Ishikawa (cell line): ENCODE measurements at regions not wholly inside any gene's neighbourhood (a gene's known extent, or its start where the extent isn't known, plus 50 kb on each side); places are given as distances from the start of the nearest gene placed in this dataset.

Source experiments
- CEBPB ChIP-seq: IDR thresholded peaks from 2 replicates; pipeline ENCODE4 v1.6.1; 2012
- CREB1 ChIP-seq: IDR thresholded peaks from 2 replicates; pipeline ENCODE4 v1.6.1; 2012; ENCODE audit warnings: low read depth
- EGR1 ChIP-seq: IDR thresholded peaks from 2 replicates; pipeline ENCODE4 v1.6.1; 2012
- EP300 ChIP-seq: IDR thresholded peaks from 2 replicates; pipeline ENCODE4 v1.6.1; 2012; ENCODE audit warnings: borderline replicate concordance
- FOXM1 ChIP-seq: IDR thresholded peaks from 2 replicates; pipeline ENCODE4 v1.6.1; 2012; ENCODE audit warnings: low read depth, borderline replicate concordance
- NFIC ChIP-seq: IDR thresholded peaks from 2 replicates; pipeline ENCODE4 v1.6.1; 2012
- RAD21 ChIP-seq: IDR thresholded peaks from 2 replicates; pipeline ENCODE4 v1.6.1; 2012; ENCODE audit warnings: low read depth
- TAF1 ChIP-seq: IDR thresholded peaks from 2 replicates; pipeline ENCODE4 v1.6.1; 2012; ENCODE audit warnings: low read depth, mild to moderate bottlenecking
- TCF12 ChIP-seq: IDR thresholded peaks from 2 replicates; pipeline ENCODE4 v1.6.1; 2012; ENCODE audit warnings: low read depth
- TEAD4 ChIP-seq: IDR thresholded peaks from 2 replicates; pipeline ENCODE4 v1.6.1; 2012
- YY1 ChIP-seq: IDR thresholded peaks from 2 replicates; pipeline ENCODE4 v1.6.1; 2012; ENCODE audit warnings: low read depth
- ZBTB7A ChIP-seq: IDR thresholded peaks from 2 replicates; pipeline ENCODE4 v1.6.1; 2012; ENCODE audit warnings: low read depth
- TF ChIP-seq, protein P1 (sequence below): IDR thresholded peaks from 2 replicates; pipeline ENCODE4 v1.6.1; 2012
- TF ChIP-seq, protein P2 (sequence below): IDR thresholded peaks from 2 replicates; pipeline ENCODE4 v1.6.1; 2012; ENCODE audit warnings: low read depth, mild to moderate bottlenecking
- TF ChIP-seq, protein P3 (sequence below): IDR thresholded peaks from 2 replicates; pipeline ENCODE4 v1.6.1; 2012

DNA sequence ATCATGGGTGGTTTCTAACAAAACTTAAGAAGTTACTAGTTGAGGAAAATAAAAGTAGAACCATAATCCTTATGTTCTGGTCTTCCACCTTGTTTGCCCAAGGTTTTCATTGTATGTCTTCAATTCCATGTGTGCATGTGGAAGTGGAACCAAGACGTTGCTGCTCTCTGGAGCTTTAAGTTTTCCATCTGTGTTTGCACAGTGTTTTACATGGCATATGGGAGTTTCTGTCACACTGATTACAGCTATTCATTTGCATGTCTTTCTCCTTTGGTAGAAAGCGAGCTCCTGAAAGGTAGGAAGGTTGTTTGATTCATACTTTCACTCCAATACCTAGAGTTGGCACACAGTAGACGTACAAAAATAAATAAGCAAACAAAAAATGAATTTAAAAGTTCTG, 112.6 kb upstream of the LUZP2 start:
- TF ChIP-seq ZBTB7A: no peak
- TF ChIP-seq CEBPB: no peak
- no peak for TF ChIP-seq EGR1
- TF ChIP-seq, protein P1, sequence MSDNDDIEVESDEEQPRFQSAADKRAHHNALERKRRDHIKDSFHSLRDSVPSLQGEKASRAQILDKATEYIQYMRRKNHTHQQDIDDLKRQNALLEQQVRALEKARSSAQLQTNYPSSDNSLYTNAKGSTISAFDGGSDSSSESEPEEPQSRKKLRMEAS: no peak
- no peak for TF ChIP-seq TAF1
- TF ChIP-seq TEAD4: no peak
- no peak for TF ChIP-seq NFIC
- TF ChIP-seq FOXM1: no peak
- no peak for TF ChIP-seq CREB1
- TF ChIP-seq, protein P2, sequence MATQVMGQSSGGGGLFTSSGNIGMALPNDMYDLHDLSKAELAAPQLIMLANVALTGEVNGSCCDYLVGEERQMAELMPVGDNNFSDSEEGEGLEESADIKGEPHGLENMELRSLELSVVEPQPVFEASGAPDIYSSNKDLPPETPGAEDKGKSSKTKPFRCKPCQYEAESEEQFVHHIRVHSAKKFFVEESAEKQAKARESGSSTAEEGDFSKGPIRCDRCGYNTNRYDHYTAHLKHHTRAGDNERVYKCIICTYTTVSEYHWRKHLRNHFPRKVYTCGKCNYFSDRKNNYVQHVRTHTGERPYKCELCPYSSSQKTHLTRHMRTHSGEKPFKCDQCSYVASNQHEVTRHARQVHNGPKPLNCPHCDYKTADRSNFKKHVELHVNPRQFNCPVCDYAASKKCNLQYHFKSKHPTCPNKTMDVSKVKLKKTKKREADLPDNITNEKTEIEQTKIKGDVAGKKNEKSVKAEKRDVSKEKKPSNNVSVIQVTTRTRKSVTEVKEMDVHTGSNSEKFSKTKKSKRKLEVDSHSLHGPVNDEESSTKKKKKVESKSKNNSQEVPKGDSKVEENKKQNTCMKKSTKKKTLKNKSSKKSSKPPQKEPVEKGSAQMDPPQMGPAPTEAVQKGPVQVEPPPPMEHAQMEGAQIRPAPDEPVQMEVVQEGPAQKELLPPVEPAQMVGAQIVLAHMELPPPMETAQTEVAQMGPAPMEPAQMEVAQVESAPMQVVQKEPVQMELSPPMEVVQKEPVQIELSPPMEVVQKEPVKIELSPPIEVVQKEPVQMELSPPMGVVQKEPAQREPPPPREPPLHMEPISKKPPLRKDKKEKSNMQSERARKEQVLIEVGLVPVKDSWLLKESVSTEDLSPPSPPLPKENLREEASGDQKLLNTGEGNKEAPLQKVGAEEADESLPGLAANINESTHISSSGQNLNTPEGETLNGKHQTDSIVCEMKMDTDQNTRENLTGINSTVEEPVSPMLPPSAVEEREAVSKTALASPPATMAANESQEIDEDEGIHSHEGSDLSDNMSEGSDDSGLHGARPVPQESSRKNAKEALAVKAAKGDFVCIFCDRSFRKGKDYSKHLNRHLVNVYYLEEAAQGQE: no peak
- no peak for TF ChIP-seq YY1
- TF ChIP-seq, protein P3, sequence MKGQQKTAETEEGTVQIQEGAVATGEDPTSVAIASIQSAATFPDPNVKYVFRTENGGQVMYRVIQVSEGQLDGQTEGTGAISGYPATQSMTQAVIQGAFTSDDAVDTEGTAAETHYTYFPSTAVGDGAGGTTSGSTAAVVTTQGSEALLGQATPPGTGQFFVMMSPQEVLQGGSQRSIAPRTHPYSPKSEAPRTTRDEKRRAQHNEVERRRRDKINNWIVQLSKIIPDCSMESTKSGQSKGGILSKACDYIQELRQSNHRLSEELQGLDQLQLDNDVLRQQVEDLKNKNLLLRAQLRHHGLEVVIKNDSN: no peak
- no peak for TF ChIP-seq EP300
- TF ChIP-seq RAD21: no peak
- no peak for TF ChIP-seq TCF12

DNA sequence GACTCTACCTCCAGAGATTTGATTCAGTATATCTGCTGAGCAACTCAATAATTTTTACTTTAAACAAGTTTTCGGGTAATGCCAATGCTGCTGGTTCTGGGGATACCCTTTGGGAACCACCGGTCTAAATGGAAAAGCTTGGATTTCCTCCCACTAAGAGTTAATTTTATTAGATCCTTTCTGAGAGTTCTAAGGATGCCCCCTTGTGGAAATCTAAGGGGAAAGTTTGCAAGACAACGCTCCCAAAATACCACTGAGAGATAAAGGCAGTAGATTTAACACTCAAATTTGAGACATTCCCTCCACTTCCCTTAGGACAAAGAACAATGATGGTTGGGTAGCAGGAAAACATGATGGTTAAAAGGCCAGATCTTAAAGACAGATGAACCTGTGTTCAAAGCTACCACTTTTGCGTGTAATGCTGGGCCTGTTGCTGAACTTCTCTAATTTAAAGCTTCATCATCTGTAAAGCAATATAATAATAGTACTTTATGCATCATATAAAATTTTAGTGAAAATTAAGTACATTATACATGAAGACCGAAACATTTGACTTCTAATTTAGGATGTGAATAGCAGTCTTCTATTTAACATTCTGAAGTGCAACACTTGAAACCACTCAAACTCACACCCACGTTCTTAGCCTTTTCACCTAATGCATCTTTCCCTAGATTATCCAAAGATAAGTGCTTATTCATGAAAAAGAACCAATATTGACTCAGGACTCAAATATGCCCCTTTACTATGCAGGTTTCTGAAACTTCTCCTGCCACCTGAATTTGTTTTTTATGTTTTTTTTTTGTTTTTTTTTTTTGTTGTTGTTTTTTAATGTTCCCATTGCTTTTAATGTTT, 110.1 kb upstream of the LUZP2 start:
- TF ChIP-seq, protein P2: no peak
- peak; percentile 47 for TF ChIP-seq RAD21

DNA sequence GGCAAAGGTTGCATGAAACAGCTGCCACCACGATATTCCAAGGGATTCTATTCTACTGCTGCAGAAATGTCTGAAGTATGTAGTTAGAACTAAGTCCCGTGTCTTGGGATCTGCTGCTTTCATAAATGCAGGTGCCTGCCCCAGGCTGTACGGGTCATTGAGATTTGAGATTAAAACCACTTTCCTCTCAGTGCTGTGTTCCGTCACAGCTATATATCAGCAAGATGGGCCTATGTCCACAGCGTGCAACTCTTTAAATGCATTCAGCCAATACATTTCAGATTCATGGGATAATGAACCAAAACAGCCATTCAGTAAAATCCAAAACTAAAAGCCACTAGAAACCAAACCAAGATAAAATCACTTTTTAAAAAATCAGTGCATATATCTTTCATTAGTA, 107.3 kb upstream of the LUZP2 start:
- TF ChIP-seq TEAD4 (no peak), RAD21 (no peak), TAF1 (no peak)
- TF ChIP-seq, protein P3: no peak

DNA sequence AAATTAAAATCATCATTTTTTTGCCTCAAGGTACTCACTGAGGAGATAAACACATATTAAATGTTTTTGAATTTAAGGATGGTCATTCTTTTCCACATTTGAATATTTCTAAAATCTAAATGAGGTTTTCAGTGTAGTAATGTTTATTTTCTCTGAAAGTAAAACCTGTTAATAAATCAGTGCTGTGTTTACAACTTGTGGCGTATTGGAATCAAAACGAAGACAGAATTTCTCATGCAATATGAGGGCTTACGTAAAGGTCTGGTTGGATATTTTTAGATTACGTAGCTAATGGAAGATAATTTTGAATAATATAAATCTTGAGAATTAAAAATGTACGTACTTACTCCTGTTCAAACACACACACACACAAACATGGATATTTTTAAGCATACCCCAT, 106.8 kb upstream of the LUZP2 start:
- TF ChIP-seq CREB1: no peak
- no peak for TF ChIP-seq TEAD4
- no peak for TF ChIP-seq CEBPB
- no peak for TF ChIP-seq TCF12
- TF ChIP-seq, protein P3: no peak
- TF ChIP-seq NFIC: no peak
- TF ChIP-seq FOXM1: no peak
- TF ChIP-seq, protein P1: no peak
- TF ChIP-seq EGR1: no peak
- no peak for TF ChIP-seq ZBTB7A
- TF ChIP-seq RAD21: no peak
- TF ChIP-seq, protein P2: no peak
- no peak for TF ChIP-seq TAF1
- no peak for TF ChIP-seq EP300
- no peak for TF ChIP-seq YY1
